ENCODE measurements at regions not wholly inside any gene's neighbourhood (a gene's known extent, or its start where the extent isn't known, plus 50 kb on each side); places are given as distances from the start of the nearest gene placed in this dataset.

DNA sequence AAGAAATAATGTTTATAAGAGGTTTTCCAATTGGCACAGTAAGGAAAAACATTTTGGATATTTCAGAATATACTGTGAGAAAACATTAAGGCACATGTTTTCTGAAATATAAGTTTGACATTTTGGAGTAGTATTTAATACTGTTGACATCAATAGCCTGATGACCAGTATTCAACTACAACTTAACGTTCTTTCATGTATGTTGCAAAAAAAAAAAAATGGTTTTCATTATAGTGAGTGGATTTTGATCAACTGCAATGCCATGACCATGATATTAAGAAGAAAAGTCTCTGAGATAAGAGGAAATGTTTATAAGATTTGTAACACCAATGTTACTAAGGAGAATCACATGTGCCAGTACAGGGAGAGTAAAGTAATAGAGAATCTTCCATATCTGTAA is 252.8 kb upstream of the RORA start:
- intact Hi-C loops (cut with DNase I) = no loop called here
- H3K27me3 ChIP-seq = peaks cover 0 to 5% (median 0%) of the 10 kb centered on the region in 9 donors
- DNase-seq = no peak
- TF ChIP-seq, protein P1, sequence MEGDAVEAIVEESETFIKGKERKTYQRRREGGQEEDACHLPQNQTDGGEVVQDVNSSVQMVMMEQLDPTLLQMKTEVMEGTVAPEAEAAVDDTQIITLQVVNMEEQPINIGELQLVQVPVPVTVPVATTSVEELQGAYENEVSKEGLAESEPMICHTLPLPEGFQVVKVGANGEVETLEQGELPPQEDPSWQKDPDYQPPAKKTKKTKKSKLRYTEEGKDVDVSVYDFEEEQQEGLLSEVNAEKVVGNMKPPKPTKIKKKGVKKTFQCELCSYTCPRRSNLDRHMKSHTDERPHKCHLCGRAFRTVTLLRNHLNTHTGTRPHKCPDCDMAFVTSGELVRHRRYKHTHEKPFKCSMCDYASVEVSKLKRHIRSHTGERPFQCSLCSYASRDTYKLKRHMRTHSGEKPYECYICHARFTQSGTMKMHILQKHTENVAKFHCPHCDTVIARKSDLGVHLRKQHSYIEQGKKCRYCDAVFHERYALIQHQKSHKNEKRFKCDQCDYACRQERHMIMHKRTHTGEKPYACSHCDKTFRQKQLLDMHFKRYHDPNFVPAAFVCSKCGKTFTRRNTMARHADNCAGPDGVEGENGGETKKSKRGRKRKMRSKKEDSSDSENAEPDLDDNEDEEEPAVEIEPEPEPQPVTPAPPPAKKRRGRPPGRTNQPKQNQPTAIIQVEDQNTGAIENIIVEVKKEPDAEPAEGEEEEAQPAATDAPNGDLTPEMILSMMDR (IDR thresholded peaks at IDR 0.05) = no peak
- TF ChIP-seq POLR2A (IDR thresholded peaks at IDR 0.05) = no peak
- peaks cover 0 to 12% (median 0%) of the 10 kb centered on the region in 12 donors for H3K4me1 ChIP-seq
- H3K27ac ChIP-seq = no peak overlapping the region
- no peaks in the 10 kb centered on the region for H3K9me3 ChIP-seq
- 73 to 85% (median 78%) methylated on average over 1 of the region's 1 CpG for WGBS, 4 donors
- no peak for ATAC-seq
- H3K36me3 ChIP-seq = no peaks in the 10 kb centered on the region
- H3K4me3 ChIP-seq = no peak overlapping the region

DNA sequence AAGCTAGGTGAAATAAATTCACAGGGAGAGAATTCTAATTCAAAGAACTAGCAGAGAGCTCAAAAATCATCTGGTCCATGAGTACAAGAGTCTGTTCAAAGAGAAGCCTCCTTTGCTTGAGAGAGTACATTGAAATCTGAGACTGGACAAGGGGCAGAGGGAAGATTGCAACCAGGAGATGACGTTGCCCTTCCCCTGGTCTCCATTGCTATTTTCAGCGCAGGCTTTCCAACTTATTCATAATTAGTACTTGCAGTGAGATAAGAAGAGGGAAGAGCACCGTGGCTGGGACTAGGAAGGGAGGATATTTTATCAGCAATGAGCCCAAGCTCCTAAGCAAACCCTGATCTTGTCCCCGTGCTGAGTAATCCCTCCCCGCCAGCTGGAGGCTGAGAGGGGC is 251.8 kb upstream of the RORA start:
- intact Hi-C loops (cut with DNase I) = no loop called here
- no peak for ATAC-seq

DNA sequence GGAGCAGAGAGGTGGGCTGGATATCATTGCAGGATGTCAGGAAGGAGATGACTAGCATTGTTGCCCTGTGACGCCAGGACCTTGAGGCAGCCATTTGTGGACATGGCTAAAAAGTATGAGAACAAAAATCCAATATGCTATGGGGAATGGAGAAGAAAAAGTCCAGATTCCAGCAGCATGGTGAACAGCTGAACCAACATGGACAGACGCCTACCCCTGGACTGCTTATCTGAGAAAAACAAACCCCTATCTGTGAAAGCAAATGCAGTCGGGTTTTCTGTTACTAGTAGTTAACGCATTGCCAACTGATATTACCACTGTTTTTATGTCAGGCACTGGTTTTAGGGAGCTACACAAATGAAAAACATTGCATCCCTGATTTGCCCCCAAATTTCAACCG is 251.2 kb upstream of the RORA start:
- TF ChIP-seq POLR2A (IDR thresholded peaks at IDR 0.05) = no peak
- TF ChIP-seq, protein P1 (IDR thresholded peaks at IDR 0.05) = no peak
- peak in 1 of 4 donors; percentile 26 for ATAC-seq
- H3K4me3 ChIP-seq = no peak overlapping the region
- DNase-seq = no peak
- peaks cover 0 to 12% (median 0%) of the 10 kb centered on the region in 12 donors for H3K4me1 ChIP-seq
- no peaks in the 10 kb centered on the region for H3K9me3 ChIP-seq
- intact Hi-C loops (cut with DNase I) = no loop called here
- peaks cover 0 to 5% (median 0%) of the 10 kb centered on the region in 9 donors for H3K27me3 ChIP-seq
- peak overlapping the region in 1 of 12 donors; percentile 13 for H3K27ac ChIP-seq
- H3K36me3 ChIP-seq = no peaks in the 10 kb centered on the region
- 47 to 73% (median 52%) methylated on average over 5 of the region's 5 CpGs for WGBS, 4 donors

More for the DNA sequence above, 251.8 kb upstream of the RORA start:
- no peak for TF ChIP-seq POLR2A (IDR thresholded peaks at IDR 0.05)
- TF ChIP-seq, protein P1 (IDR thresholded peaks at IDR 0.05) = no peak
- peaks cover 0 to 5% (median 0%) of the 10 kb centered on the region in 9 donors for H3K27me3 ChIP-seq
- 16 to 24% (median 17%) methylated on average over 5 of the region's 5 CpGs for WGBS, 4 donors
- no peaks in the 10 kb centered on the region for H3K9me3 ChIP-seq
- no peak for DNase-seq
- no peak overlapping the region for H3K27ac ChIP-seq
- H3K4me3 ChIP-seq = no peak overlapping the region
- H3K4me1 ChIP-seq = peaks cover 0 to 12% (median 0%) of the 10 kb centered on the region in 12 donors
- H3K36me3 ChIP-seq = no peaks in the 10 kb centered on the region

DNA sequence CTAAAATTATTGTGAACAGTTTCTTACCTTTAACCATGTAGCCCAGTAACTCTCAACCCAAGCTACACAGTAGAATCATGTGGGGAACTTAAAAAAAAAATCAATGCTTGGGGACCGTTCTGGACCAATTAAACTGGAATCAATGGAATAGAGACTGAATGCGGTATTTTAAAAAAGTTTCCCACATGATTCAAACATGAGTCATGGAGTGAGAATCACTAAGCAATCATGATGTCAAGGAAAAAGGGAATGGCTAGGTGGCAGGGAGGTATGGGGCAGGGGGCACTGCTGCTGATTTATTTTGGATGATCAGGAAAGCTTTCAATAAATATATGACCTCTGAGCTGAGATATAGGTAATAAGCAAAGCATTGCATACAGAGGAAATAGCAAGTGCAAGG is 250.5 kb upstream of the RORA start:
- 84 to 91% (median 88%) methylated on average over 2 of the region's 2 CpGs for WGBS, 4 donors

More for the DNA sequence above, 250.5 kb upstream of the RORA start:
- peaks cover 0 to 12% (median 0%) of the 10 kb centered on the region in 12 donors for H3K4me1 ChIP-seq
- H3K27ac ChIP-seq = peak overlapping the region in 1 of 12 donors; percentile 13
- peaks cover 0 to 5% (median 0%) of the 10 kb centered on the region in 9 donors for H3K27me3 ChIP-seq
- TF ChIP-seq, protein P1 (IDR thresholded peaks at IDR 0.05) = no peak
- no peak for TF ChIP-seq POLR2A (IDR thresholded peaks at IDR 0.05)
- ATAC-seq = no peak
- intact Hi-C loops (cut with DNase I) = no loop called here
- no peaks in the 10 kb centered on the region for H3K36me3 ChIP-seq
- DNase-seq = no peak
- no peak overlapping the region for H3K4me3 ChIP-seq
- no peaks in the 10 kb centered on the region for H3K9me3 ChIP-seq
